Ishikawa (cell line): ENCODE measurements at regions not wholly inside any gene's neighbourhood (a gene's known extent, or its start where the extent isn't known, plus 50 kb on each side); places are given as distances from the start of the nearest gene placed in this dataset.

Experiments
- CEBPB ChIP-seq: IDR thresholded peaks from 2 replicates; pipeline ENCODE4 v1.6.1; 2012
- EP300 ChIP-seq: IDR thresholded peaks from 2 replicates; pipeline ENCODE4 v1.6.1; 2012; ENCODE audit warnings: borderline replicate concordance
- FOXM1 ChIP-seq: IDR thresholded peaks from 2 replicates; pipeline ENCODE4 v1.6.1; 2012; ENCODE audit warnings: low read depth, borderline replicate concordance
- MAX ChIP-seq: IDR thresholded peaks from 2 replicates; pipeline ENCODE4 v1.6.1; 2012
- TAF1 ChIP-seq: IDR thresholded peaks from 2 replicates; pipeline ENCODE4 v1.6.1; 2012; ENCODE audit warnings: low read depth, mild to moderate bottlenecking
- TF ChIP-seq, protein P1 (sequence below): IDR thresholded peaks from 2 replicates; pipeline ENCODE4 v1.6.1; 2012; ENCODE audit warnings: low read depth, mild to moderate bottlenecking

DNA sequence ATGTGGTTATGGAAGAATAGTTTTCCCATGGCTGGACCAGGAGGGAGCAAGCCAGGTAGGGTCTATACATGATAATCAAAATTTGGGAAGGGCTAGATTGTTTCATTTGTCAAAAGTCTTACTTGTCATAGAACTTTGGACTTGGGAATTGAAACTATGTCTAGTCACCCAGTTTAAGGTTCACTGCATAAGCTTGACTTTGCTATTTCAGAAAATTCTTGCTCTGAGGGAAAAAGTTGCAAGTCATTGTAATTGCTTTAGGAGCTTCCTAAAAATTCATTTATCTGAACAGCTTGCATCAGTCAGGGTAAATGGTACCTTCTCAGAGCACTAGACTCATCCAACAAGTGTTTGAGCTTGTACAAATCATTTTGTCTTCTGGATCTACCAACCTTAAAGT lies 1194.7 kb downstream of the GALC start:
- TF ChIP-seq EP300: no peak
- TF ChIP-seq TAF1: no peak
- no peak for TF ChIP-seq MAX
- TF ChIP-seq, protein P1, sequence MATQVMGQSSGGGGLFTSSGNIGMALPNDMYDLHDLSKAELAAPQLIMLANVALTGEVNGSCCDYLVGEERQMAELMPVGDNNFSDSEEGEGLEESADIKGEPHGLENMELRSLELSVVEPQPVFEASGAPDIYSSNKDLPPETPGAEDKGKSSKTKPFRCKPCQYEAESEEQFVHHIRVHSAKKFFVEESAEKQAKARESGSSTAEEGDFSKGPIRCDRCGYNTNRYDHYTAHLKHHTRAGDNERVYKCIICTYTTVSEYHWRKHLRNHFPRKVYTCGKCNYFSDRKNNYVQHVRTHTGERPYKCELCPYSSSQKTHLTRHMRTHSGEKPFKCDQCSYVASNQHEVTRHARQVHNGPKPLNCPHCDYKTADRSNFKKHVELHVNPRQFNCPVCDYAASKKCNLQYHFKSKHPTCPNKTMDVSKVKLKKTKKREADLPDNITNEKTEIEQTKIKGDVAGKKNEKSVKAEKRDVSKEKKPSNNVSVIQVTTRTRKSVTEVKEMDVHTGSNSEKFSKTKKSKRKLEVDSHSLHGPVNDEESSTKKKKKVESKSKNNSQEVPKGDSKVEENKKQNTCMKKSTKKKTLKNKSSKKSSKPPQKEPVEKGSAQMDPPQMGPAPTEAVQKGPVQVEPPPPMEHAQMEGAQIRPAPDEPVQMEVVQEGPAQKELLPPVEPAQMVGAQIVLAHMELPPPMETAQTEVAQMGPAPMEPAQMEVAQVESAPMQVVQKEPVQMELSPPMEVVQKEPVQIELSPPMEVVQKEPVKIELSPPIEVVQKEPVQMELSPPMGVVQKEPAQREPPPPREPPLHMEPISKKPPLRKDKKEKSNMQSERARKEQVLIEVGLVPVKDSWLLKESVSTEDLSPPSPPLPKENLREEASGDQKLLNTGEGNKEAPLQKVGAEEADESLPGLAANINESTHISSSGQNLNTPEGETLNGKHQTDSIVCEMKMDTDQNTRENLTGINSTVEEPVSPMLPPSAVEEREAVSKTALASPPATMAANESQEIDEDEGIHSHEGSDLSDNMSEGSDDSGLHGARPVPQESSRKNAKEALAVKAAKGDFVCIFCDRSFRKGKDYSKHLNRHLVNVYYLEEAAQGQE: no peak
- TF ChIP-seq CEBPB: no peak
- TF ChIP-seq FOXM1: no peak
